ENCODE measurements at regions not wholly inside any gene's neighbourhood (a gene's known extent, or its start where the extent isn't known, plus 50 kb on each side); places are given as distances from the start of the nearest gene placed in this dataset.
"Not testable (repeated sequence)": the region's sequence is repeated elsewhere in the genome, so short reads cannot be mapped to it uniquely, and the experiment has no call there.

DNA sequence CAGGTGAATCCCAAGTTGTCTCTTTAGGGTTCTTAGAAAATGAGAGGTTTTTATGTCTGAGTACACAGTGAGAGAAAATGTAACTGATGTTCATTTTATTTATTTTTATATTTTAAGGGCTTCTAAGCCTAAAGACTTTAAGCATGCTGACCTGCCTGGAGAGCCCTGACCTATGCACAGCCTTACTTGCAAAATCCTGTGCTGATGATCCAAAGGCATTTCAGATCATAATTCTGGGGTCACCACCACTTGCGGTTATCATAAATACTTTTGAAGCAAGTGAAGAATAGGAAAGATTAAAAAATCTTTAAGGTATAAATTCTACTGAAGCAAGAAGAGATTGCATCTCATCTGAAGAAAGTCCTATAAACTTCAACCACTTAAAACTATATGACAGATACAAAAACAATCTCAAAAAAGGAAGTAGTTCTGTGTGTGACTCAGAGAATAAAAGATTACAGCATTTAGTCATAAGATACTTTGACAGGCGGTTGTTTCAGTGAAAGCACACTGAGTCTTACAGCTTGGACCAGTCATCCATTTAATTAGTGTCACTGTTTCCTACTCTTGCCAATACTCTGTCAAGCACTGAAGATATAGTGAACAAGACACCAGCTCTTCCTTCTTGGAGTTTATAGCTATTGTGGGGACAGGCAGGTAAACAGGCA is 245.2 kb upstream of the DIPK2B start:
- DNase-seq = peak; percentile 51

- DNase-seq = no peak
Measured at GRCh38 chrX:45437186-45437585, 236.5 kb upstream of the DIPK2B start.

DNA sequence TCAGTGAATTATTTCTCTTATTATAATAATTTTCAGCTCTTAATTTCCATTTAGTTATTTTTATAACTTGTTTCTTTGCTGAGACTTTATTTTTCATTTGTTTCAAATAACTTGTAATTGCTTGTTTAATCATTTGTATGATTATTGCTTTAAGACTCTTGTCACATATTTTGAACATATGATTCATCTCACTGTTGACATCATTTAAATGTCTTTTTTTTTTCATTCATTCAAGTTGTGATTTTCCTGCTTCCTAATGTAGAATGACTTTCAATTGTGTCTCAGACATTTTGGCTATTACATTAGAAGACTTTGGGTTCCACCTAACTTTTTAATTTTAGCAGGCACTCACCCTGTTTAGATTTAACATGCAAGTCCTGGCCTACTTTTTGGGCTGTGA is 234.8 kb upstream of the DIPK2B start:
- DNase-seq = no peak

DNA sequence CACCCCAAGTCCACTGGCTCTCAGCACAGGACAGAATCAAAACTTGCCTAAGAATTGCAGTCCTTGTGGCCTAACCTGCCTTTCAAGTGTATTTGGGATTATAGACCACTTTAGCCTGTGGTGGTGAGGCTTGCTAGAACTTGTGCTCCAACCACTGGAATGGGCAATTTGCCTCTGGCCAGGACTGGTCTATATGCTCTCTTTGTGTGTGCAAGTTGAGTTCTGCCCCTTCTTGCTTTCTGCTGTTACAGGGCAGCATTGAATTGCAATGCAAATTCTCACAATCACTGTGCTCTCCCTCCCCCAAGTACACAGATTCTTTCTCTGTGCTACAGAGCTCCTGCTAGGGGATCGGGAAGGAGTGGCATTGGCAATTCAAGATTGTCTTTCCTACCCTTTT is 233.6 kb upstream of the DIPK2B start:
- DNase-seq = no peak

DNA sequence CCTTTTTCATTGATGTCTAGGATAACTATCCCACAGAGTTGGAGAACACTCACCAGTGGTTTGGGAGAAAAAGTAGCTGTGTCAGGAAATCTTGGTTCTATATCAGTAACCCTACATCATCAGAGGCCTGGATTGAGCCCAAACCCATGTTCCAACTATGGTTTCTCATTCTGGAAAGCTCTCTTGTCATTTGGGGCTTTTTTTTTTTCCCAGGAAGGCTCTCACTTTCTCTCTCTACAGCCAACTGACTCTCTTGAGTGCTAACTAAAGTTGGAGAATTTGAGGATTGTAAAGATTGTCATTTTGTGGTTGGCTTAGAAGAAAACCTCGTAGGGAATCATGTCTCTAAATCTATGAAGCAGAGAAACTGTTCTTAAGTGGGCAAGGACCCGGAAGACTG is 228.2 kb upstream of the DIPK2B start:
- DNase-seq = no peak

GRCh38 chrX:45424326-45424725 is 223.7 kb upstream of the DIPK2B start:
- no peak for DNase-seq

DNA sequence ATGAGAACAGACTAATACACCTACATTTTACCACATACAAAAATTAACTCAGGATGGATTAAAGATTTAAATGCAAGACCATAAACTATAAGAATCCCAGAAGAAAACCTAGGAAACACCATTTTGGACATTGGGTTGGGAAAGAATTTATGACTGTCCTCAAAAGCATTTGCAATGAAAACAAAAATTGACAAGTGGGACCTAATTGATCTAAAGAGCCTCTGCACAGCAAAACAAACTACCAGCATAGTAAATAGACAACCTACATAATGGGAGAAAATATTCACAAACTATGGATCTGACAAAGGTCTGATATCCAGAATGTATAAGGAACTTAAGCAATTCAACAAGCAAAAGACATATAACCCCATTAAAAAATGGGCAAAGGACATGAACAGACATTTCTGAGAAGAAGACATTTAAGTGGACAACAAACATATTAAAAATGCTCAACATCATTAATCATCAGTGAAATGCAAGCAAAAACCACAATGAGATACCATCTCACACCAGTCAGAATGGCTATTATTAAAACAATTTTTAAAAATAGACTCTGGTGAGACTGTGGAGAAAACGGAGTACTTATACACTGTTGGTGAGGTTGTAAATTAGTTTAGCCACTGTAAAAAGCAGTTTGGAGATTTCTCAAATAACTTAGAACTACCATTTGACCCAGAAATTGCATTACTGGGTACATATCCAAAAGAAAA is 221.7 kb upstream of the DIPK2B start:
- DNase-seq = no peak

DNA sequence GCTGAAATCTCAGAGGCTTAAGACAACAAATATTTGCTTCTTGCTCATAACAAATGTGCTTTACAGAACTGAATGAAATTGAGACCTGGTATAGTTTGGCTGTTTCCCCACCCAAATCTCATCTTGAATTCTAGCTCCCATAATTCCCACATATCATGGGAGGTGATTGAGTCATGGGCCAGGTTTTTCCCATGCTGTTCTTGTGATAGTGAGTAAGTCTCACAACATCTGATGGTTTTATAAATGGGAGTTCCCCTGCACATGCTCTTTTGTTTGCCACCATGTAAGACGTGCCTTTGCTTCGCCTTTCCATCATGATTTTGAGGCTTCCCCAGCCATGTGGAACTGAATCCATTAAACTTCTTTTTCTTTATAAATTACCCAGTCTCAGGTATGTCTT is 221.1 kb upstream of the DIPK2B start:
- no peak for DNase-seq

- DNase-seq = no peak
Measured at GRCh38 chrX:45404206-45404605, 203.5 kb upstream of the DIPK2B start.

DNA sequence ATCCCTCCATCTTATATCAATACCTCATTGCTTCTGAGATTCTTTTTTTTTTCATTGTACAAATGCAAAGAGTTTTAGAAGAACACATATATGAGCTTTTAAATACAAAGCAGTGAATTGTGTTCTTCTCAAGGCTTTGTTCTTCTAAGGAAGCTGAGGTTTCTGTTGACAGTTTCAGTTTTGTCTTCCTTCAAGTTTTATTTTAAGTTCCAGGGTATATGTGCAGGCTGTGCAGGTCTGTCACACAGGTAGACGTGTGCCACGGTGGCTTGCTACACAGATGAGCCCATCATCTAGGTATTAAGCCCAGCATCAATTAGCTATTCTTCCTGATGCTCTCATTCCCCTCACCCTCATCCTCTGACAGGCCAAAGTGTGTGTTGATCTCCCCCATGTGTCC is 201.2 kb upstream of the DIPK2B start:
- no peak for DNase-seq

GRCh38 chrX:45400951-45401725 is 200.5 kb upstream of the DIPK2B start:
- not testable (repeated sequence) for DNase-seq

GRCh38 chrX:45400027-45400779 is 199.5 kb upstream of the DIPK2B start:
- DNase-seq = no peak

- no peak for DNase-seq
Measured at GRCh38 chrX:45385757-45386156, 185.1 kb upstream of the DIPK2B start.

DNA sequence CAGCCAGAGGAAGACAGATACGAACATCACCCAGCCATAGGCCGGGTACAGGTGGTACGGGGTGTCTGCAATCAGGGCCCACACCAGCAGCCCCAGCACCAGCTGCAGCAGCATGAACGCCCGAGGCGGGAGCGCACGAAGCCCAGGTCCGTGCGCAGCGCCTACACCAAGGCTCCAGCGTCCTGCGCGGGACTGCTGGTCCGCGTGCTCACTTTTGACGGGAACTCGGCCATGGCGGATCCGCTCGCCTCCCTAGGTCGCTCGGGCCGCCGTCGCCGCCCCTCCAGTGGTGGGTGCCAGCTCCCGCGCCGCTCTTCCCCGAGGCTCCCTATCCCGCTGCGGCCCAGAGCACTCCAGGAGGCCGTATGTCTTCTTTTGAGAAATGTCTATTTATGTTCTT is 181.2 kb upstream of the DIPK2B start:
- DNase-seq = no peak

DNA sequence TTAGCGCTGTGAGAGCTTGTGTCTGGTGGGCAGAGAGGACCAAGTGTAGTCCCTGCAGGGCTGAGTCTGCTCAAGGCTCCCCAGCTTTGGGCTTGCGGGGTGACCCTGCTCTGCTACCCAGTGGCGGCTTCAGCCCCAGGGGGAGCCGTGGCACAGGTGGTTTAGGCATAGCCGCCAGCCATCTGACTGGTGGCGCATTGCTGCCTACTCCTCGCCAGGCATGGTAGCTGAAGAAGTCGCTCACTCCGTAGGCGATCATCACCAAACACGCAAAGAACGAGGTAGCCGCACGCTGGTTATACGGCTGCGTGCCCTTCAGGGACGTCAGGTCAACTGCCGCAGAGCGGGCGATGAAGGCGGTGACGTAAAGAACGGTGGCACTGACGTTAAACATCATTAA is 180.7 kb upstream of the DIPK2B start:
- no peak for DNase-seq

- DNase-seq = no peak
Measured at GRCh38 chrX:45379236-45379635, 178.6 kb upstream of the DIPK2B start.

- no peak for DNase-seq
Measured at GRCh38 chrX:45372151-45372550, 171.5 kb upstream of the DIPK2B start.

DNA sequence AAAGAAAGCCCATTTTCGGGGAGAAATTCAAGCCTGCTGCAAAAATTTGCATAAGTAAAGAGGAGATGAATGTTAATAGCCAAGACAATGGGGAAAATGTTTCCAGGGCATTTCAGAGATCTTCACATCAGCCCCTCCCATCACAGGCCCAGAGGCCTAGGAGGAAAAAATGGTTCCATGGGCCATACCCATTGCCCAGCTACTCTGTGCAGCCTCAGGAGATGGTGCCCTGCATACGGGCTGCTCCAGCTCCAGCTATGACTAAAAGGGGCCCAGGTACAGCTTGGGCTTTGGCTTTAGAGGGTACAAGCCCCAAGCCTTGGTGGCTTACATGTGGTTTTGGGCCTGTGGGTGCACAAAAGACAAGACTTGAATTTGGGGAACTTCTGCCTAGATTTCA is 168.0 kb upstream of the DIPK2B start:
- no peak for DNase-seq

- no peak for DNase-seq
Measured at GRCh38 chrX:45363596-45363995, 162.9 kb upstream of the DIPK2B start.

- no peak for DNase-seq
Measured at GRCh38 chrX:45360571-45360970, 159.9 kb upstream of the DIPK2B start.

DNA sequence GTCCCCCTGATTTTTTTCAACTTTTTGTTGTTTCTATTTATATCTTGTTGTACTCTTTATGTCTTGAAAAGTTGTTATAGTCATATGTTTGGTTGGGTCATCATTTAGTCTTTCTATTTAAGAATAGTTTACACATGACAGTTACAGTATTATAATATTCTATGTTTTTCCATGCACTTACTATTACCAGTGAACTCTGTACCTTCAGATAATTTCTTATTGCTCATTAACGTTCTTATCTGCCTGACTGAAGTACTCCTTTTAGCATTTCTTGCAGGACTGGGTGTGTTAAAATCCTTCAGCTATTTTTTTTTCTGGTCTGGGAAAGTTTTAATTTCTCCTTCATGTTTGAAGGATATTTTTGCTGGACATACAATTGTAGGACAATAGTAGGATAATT is 157.7 kb upstream of the DIPK2B start:
- no peak for DNase-seq

DNA sequence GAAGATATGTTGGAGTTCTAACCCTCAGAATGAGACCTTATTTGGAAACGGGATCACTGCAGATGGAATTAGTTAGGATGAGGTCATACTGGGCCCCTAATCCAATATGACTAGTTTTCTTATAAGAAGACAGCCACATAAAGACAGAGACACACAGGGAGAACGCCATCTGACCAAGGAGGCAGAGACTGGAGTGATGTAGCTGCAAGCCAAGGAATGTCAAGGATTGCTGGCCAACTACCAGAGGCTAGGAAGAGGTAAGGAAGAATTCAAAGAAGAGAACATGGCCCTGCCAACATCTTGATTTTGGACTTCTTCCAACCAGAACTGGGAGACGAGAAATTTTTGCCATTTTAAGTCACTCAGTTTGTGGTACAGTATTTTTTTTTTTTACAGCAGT is 152.8 kb upstream of the DIPK2B start:
- DNase-seq = no peak

DNA sequence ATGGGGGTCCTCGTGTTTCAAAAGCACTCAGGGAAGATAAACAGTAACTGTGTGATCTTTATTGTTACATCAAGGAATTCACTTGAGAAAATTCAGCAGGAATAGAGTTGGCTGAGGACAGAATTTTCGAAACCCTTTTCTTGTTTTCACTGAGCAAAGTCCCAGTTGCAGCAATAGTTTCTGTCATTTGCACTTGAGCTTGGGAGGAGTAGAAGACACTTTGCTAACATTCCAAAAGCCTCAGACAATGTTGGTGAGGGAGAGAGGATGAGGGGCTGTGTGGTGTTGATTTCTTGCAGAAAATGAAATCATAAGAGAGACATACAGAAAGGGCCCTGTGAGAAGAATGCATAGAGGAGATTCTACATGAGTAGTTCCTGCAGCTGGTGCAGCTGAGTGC is 151.9 kb upstream of the DIPK2B start:
- DNase-seq = no peak

Data from hematopoietic multipotent progenitor cell treated with erythropoietin and hydrocortisone succinate and interleukin-3 and kit ligand, for 4 days (in vitro differentiated cells).